Adipocyte (in vitro differentiated cells): ENCODE measurements at regions not wholly inside any gene's neighbourhood (a gene's known extent, or its start where the extent isn't known, plus 50 kb on each side); places are given as distances from the start of the nearest gene placed in this dataset.

Experiments
- DNase-seq: peaks from one replicate; pipeline ENCODE4 v3.0.0-alpha.2; 2015; ENCODE audit warnings: low read depth
- H3K27me3 ChIP-seq: replicated peaks from 2 replicates; pipeline ENCODE4 v1.7.0; 2013; ENCODE audit warnings: mild to moderate bottlenecking, low read length, moderate library complexity; ENCODE audit not compliant: control insufficient read depth, insufficient read depth
- H3K36me3 ChIP-seq: 2 replicates; pipeline ENCODE4 v1.7.0; 2013; ENCODE audit warnings: low read length, mild to moderate bottlenecking, moderate library complexity; ENCODE audit not compliant: control insufficient read depth, insufficient read depth, severe bottlenecking
- H3K4me1 ChIP-seq: 2 replicates; pipeline ENCODE4 v1.7.0; 2013; ENCODE audit warnings: mild to moderate bottlenecking, low read length, moderate library complexity; ENCODE audit not compliant: control insufficient read depth, insufficient read depth
- H3K4me3 ChIP-seq: 2 replicates; pipeline ENCODE4 v1.7.0; 2013; ENCODE audit warnings: mild to moderate bottlenecking, low read length, moderate library complexity
- H3K9ac ChIP-seq: 2 replicates; pipeline ENCODE4 v1.7.0; 2013; ENCODE audit warnings: mild to moderate bottlenecking, low read length, moderate library complexity
- H3K9me3 ChIP-seq: 2 replicates; pipeline ENCODE4 v1.7.0; 2013; ENCODE audit warnings: mild to moderate bottlenecking, low read length, moderate library complexity; ENCODE audit not compliant: control insufficient read depth

DNA sequence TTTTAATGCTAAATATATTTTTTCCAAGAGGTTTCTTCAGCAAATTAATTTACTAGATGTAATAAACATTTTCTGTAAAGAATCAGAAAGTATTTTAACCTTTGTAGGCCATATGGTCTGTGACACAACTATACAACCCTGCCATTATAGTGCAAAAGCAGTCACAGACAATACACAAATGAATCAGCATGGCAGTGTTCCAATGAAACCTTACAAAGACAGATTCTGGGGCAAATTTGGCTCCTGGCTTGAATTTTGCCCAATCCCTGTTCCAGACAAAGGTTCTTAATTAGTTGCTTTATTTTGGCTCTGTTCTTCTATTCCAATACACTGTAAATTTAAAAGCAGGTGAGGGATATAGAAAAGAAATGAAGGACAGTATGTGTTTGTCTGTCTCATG, 352.5 kb downstream of the C12orf50 start:
- H3K4me3 ChIP-seq, result no peak overlapping the region
- no peak for DNase-seq
- no peaks in the 10 kb centered on the region for H3K36me3 ChIP-seq
- peaks cover 13% of the 10 kb centered on the region for H3K4me1 ChIP-seq
- no peak overlapping the region for H3K9ac ChIP-seq
- H3K27me3 ChIP-seq, result no peaks in the 10 kb centered on the region
- H3K9me3 ChIP-seq, result no peaks in the 10 kb centered on the region

- no peaks in the 10 kb centered on the region for H3K4me1 ChIP-seq
- no peaks in the 10 kb centered on the region for H3K9me3 ChIP-seq
- H3K27me3 ChIP-seq, result no peaks in the 10 kb centered on the region
- H3K36me3 ChIP-seq, result no peaks in the 10 kb centered on the region
- no peak for DNase-seq
- H3K9ac ChIP-seq, result no peak overlapping the region
- no peak overlapping the region for H3K4me3 ChIP-seq
Observed at GRCh38 chr12:87671757-87672156, 357.4 kb downstream of the C12orf50 start.

- Histone ChIP-seq H3K4me3 (no peak overlapping the region), H3K27me3 (no peaks in the 10 kb centered on the region), H3K4me1 (no peaks in the 10 kb centered on the region), H3K9ac (no peak overlapping the region), H3K36me3 (no peaks in the 10 kb centered on the region), H3K9me3 (no peaks in the 10 kb centered on the region)
- DNase-seq, result no peak
Observed at GRCh38 chr12:87670448-87670847, 358.8 kb downstream of the C12orf50 start.

- DNase-seq, result peak; percentile 64
- H3K4me3 ChIP-seq, result no peak overlapping the region
- no peaks in the 10 kb centered on the region for H3K36me3 ChIP-seq
- H3K9me3 ChIP-seq, result no peaks in the 10 kb centered on the region
- no peaks in the 10 kb centered on the region for H3K4me1 ChIP-seq
- no peak overlapping the region for H3K9ac ChIP-seq
- H3K27me3 ChIP-seq, result no peaks in the 10 kb centered on the region
Observed at GRCh38 chr12:87667378-87667777, 361.8 kb downstream of the C12orf50 start.

GRCh38 chr12:87661786-87662377, 367.3 kb downstream of the C12orf50 start:
- H3K9me3 ChIP-seq, result no peaks in the 10 kb centered on the region
- H3K36me3 ChIP-seq, result no peaks in the 10 kb centered on the region
- H3K4me3 ChIP-seq, result peak overlapping the region; percentile 73
- H3K27me3 ChIP-seq, result no peaks in the 10 kb centered on the region
- H3K9ac ChIP-seq, result no peak overlapping the region
- DNase-seq, result peak; percentile 24
- H3K4me1 ChIP-seq, result peaks cover 17% of the 10 kb centered on the region

DNA sequence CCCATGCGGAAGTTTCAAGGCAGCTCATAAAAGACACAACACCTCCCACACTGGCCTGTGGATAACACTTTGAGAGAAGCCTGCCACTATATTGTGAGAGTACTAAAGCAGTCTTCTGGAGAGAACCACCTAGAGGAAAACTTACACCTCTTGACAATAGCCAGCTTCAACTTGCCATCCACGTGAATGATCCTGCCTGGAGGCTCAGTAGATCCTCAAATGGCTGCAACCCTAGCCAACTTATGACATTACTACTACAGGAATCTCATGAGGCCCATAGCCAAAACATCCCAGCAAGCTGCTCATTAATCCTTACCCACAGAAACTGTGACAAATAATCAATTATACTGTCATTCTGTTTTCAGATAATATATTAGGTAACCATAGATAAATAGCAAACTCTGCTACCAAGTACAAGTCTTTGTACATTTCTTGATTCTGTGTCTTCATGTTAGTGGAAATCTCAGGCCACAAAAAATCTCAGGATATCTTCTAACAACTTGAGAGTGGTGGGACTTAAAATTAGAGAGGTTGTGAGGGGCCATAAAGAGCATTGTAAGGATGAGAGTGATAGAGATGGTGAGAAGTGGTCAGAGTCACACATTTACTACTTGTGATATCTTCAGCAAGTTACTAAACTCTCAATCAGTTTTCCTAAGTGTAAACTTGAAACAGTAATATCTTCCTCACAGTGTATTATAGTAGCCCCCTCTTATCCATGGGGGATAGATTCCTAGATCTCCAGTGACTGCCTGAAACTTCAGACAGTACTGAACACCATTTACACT, 368.0 kb downstream of the C12orf50 start:
- Histone ChIP-seq H3K9ac (no peak overlapping the region), H3K9me3 (no peaks in the 10 kb centered on the region), H3K4me1 (peaks cover 17% of the 10 kb centered on the region), H3K4me3 (no peak overlapping the region), H3K27me3 (no peaks in the 10 kb centered on the region), H3K36me3 (no peaks in the 10 kb centered on the region)
- DNase-seq, result no peak

DNA sequence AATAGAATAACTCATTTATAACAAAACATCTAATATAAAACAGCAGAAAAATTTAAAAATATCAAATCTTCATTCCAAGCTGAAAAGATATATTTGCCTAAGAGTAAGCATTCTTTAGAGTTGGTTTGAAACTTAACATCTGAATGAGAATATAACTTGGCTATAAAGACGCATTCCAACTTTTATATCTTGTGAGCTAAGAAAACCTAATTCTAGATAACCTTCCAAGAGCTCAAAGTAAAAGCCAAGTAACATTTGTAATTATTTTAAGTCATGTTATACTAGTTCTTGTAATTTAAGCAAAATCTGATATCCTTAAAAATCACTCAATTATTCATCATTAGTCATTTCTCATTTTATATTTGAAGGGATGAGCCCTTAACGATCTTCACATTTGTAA, 368.9 kb downstream of the C12orf50 start:
- Histone ChIP-seq H3K9ac (no peak overlapping the region), H3K4me3 (no peak overlapping the region), H3K27me3 (no peaks in the 10 kb centered on the region), H3K36me3 (no peaks in the 10 kb centered on the region), H3K4me1 (peaks cover 17% of the 10 kb centered on the region), H3K9me3 (no peaks in the 10 kb centered on the region)
- no peak for DNase-seq

DNA sequence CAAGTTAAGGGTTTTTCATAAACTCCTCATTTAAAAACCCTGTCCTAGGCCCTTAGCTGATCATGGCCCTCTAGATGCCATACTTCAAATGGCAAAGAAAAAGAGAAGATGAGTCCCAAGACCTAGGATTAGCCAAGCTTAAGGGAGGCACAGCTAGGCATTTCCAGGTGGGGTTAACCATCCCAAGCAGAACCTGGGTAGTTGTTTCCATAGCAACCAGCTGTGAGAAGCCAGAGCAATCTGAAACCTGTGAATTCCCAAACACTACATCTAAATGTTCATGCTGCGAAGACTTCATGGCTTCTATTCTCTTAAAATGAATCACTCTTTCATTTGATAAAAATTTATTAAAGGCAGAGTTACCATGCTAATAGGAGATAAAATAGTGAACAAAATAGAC, 372.9 kb downstream of the C12orf50 start:
- DNase-seq, result no peak

GRCh38 chr12:87651670-87652425, 377.4 kb downstream of the C12orf50 start:
- no peaks in the 10 kb centered on the region for H3K36me3 ChIP-seq
- no peak overlapping the region for H3K9ac ChIP-seq
- no peaks in the 10 kb centered on the region for H3K27me3 ChIP-seq
- no peaks in the 10 kb centered on the region for H3K4me1 ChIP-seq
- H3K9me3 ChIP-seq, result no peaks in the 10 kb centered on the region
- no peak overlapping the region for H3K4me3 ChIP-seq
- DNase-seq, result no peak

More for the DNA sequence above, 372.9 kb downstream of the C12orf50 start:
- Histone ChIP-seq H3K4me3 (no peak overlapping the region), H3K9me3 (no peaks in the 10 kb centered on the region), H3K27me3 (no peaks in the 10 kb centered on the region), H3K9ac (no peak overlapping the region), H3K36me3 (no peaks in the 10 kb centered on the region), H3K4me1 (peaks cover 9% of the 10 kb centered on the region)

DNA sequence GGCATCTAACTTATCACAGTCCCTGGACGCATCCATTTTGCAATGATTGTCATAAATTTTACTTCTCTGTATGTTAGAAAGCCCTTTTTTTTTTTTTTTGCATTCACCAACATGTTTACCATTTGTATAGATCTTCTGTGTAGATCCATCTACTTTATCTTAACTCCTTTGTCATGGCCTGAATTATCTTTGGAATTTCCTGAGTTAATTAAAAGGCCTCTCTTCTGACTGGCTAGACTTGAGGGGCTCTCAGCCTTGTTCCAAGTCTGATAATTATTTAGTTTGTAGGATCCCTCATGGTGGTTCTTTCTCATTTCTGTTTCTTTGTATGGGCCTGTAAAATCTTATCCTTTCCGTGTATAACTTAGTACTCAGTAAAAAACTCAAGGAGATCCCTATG, 387.0 kb downstream of the C12orf50 start:
- no peaks in the 10 kb centered on the region for H3K9me3 ChIP-seq
- no peaks in the 10 kb centered on the region for H3K4me1 ChIP-seq
- H3K36me3 ChIP-seq, result no peaks in the 10 kb centered on the region
- H3K27me3 ChIP-seq, result no peaks in the 10 kb centered on the region
- no peak overlapping the region for H3K4me3 ChIP-seq
- no peak overlapping the region for H3K9ac ChIP-seq
- DNase-seq, result no peak

DNA sequence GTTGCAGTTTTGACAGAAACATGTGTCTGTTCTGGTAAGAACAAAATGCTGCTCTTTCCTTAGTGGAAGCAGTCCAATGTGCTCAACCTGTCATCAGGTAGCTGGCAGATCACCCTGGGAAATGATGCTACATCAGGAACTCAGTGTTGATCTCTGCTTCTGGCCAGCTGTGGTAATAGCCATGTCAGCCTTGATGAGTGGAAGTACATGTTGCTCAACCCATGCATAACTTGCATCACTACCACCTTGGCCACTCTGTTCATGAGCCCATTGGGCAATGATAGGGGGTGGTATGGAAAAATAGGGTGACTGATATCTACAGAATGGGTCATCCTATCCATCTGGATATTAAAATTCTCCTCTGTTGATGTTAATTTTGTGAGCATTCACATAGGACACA, 411.0 kb downstream of the C12orf50 start:
- no peaks in the 10 kb centered on the region for H3K9me3 ChIP-seq
- H3K4me3 ChIP-seq, result no peak overlapping the region
- H3K4me1 ChIP-seq, result no peaks in the 10 kb centered on the region
- H3K27me3 ChIP-seq, result no peaks in the 10 kb centered on the region
- no peak for DNase-seq
- H3K36me3 ChIP-seq, result no peaks in the 10 kb centered on the region
- no peak overlapping the region for H3K9ac ChIP-seq
